CD4-positive, alpha-beta T cell (primary cell): ENCODE measurements at regions not wholly inside any gene's neighbourhood (a gene's known extent, or its start where the extent isn't known, plus 50 kb on each side); places are given as distances from the start of the nearest gene placed in this dataset.

Source experiments
- ATAC-seq: fragments of 200-7000 bp; cut with Tn5 transposase; one replicate; pipeline ENCODE4 v1.10.0; 2022; ENCODE audit warnings: mild to moderate bottlenecking; ENCODE audit not compliant: poor library complexity
- CTCF ChIA-PET: fragments of 350-600 bp; sonication (Branson Sonifier 250); formaldehyde crosslinking; loops from one replicate; lab custom pipeline; 2021; ENCODE audit warnings: antibody characterized with exemption, inconsistent platforms; lab: Charles Lee
- POLR2A ChIA-PET: fragments of 350-600 bp; sonication (Branson Sonifier 250); formaldehyde crosslinking; loops from one replicate; lab custom pipeline; 2021; ENCODE audit warnings: antibody characterized with exemption, inconsistent platforms; lab: Charles Lee
- DNase-seq, 14 experiments: peaks; one replicate each; pipeline ENCODE4 v3.0.0-alpha.2; 2013 to 2020; ENCODE audit warnings: mixed read lengths in 2 of 14
- H3K27ac ChIP-seq, 2 donors: one replicate each; pipeline versions ENCODE4 v1.5.1 to v1.7.0; 2013; ENCODE audit warnings: low read length in 2 of 2, low read depth in 1 of 2, mild to moderate bottlenecking in 1 of 2
- H3K27me3 ChIP-seq, 2 experiments: 1 replicate in 1 of 2; 2 replicates in 1 of 2; pipeline versions ENCODE4 v1.6.1 to v1.7.0; 2013; ENCODE audit warnings: low read length in 2 of 2, control low read depth in 1 of 2, mild to moderate bottlenecking in 1 of 2, moderate library complexity in 1 of 2; ENCODE audit not compliant: insufficient read depth in 2 of 2, control insufficient read depth in 1 of 2
- H3K36me3 ChIP-seq: one replicate; pipeline ENCODE4 v1.6.1; 2013; ENCODE audit warnings: low read length, control low read depth; ENCODE audit not compliant: insufficient read depth
- H3K4me1 ChIP-seq: one replicate; pipeline ENCODE4 v1.6.1; 2013; ENCODE audit warnings: low read length, control low read depth; ENCODE audit not compliant: insufficient read depth
- H3K4me3 ChIP-seq: one replicate; pipeline ENCODE4 v1.5.1; 2013; ENCODE audit warnings: mild to moderate bottlenecking, low read length, moderate library complexity
- H3K9me3 ChIP-seq, 2 experiments: 1 replicate in 1 of 2; 2 replicates in 1 of 2; pipeline versions ENCODE4 v1.6.1 to v1.7.0; 2013; ENCODE audit warnings: low read length in 2 of 2, mild to moderate bottlenecking in 2 of 2, control low read depth in 1 of 2, moderate library complexity in 1 of 2; ENCODE audit not compliant: control insufficient read depth in 1 of 2, insufficient read depth in 1 of 2
- H3K27ac Mint-ChIP-seq: one replicate; pipeline ENCODE4 v1.8.0; 2020; ENCODE audit warnings: mixed read lengths
- H3K27me3 Mint-ChIP-seq: one replicate; pipeline ENCODE4 v1.8.0; 2021; ENCODE audit warnings: mixed read lengths
- H3K36me3 Mint-ChIP-seq: one replicate; pipeline ENCODE4 v1.8.0; 2021; ENCODE audit warnings: low read depth, mixed read lengths
- H3K4me1 Mint-ChIP-seq: one replicate; pipeline ENCODE4 v1.8.0; 2021; ENCODE audit warnings: low read depth, mixed read lengths
- H3K4me3 Mint-ChIP-seq: one replicate; pipeline ENCODE4 v1.8.0; 2020; ENCODE audit warnings: mild to moderate bottlenecking, mixed read lengths
- H3K9me3 Mint-ChIP-seq: one replicate; pipeline ENCODE4 v1.8.0; 2020; ENCODE audit warnings: mixed read lengths
- intact Hi-C, 2 experiments: fragments of 100-400 bp; cut with DNase I in 1 of 2; cut with micrococcal nuclease in 1 of 2; formaldehyde crosslinking; loops; one replicate each; pipeline versions ENCODE4 v1.15.1 to v1.9.0; 2023 to 2025; cut with DNase I, micrococcal nuclease
- TF ChIP-seq, protein P1 (sequence below): fragments of 200-600 bp; IDR thresholded peaks from one replicate; pipeline ENCODE4 v1.8.0; 2022; ENCODE audit warnings: antibody characterized with exemption, mild to moderate bottlenecking

DNA sequence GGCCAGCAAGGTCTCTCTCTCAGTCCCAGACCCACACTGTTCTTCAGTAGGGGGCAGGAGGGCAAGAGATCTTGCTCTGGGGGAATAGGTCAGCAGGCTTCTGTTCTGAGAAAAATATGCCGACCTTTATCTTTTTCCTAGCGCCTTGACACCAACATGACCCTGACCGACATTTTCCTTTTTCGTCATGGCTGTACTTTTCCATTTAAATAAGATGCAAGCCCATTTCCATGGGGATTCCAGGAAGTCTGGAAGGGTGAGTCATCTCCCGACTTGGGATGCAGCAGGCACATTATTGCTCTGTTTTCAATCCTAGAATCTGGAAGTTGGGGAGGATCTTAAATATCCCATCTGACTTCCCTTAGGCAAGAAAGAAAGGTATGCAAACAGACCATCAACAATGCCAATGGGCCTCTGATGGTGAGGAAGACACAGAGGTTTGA is 261.5 kb upstream of the LRTM1 start:
- H3K4me3 ChIP-seq: no peak overlapping the region
- Mint-ChIP-seq H3K4me3 (no peak overlapping the region), H3K27ac (no peak overlapping the region), H3K27me3 (no peaks in the 10 kb centered on the region), H3K4me1 (no peaks in the 10 kb centered on the region), H3K36me3 (no peaks in the 10 kb centered on the region), H3K9me3 (peaks cover 5% of the 10 kb centered on the region)
- intact Hi-C loops: loop anchor here in 1 of 2 experiments (10.0 kb wide), 1 partner anchor 65 kb away; no protein-coding TSS in a partner anchor
- CTCF ChIA-PET: no interaction called here
- H3K4me1 ChIP-seq: no peaks in the 10 kb centered on the region
- no peaks in the 10 kb centered on the region for H3K36me3 ChIP-seq
- H3K27ac ChIP-seq: no peak overlapping the region
- ATAC-seq (no peak), DNase-seq (no peak)
- no peaks in the 10 kb centered on the region for H3K27me3 ChIP-seq
- TF ChIP-seq, protein P1, sequence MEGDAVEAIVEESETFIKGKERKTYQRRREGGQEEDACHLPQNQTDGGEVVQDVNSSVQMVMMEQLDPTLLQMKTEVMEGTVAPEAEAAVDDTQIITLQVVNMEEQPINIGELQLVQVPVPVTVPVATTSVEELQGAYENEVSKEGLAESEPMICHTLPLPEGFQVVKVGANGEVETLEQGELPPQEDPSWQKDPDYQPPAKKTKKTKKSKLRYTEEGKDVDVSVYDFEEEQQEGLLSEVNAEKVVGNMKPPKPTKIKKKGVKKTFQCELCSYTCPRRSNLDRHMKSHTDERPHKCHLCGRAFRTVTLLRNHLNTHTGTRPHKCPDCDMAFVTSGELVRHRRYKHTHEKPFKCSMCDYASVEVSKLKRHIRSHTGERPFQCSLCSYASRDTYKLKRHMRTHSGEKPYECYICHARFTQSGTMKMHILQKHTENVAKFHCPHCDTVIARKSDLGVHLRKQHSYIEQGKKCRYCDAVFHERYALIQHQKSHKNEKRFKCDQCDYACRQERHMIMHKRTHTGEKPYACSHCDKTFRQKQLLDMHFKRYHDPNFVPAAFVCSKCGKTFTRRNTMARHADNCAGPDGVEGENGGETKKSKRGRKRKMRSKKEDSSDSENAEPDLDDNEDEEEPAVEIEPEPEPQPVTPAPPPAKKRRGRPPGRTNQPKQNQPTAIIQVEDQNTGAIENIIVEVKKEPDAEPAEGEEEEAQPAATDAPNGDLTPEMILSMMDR: no peak
- POLR2A ChIA-PET: no interaction called here
- H3K9me3 ChIP-seq: peaks cover 0 to 3% of the 10 kb centered on the region in 2 experiments

DNA sequence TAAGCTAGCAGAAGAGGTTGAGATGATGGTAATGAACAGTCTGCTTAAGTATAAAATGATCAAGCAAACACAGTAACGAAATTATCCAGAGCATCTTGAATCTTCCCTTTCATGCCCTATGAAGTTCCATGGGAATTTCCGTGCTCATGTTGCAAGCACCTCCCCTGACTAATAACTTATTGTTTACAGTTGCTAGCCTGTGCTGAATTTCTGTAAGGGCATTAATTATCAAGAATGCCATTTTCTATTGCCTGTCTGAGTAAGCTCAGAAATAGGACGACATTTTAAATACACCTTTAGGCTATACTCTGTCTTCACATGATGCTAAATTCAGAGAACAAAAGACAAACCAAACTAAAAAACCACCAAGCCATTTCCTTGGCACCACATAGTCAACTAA is 257.5 kb upstream of the LRTM1 start:
- ChIA-PET CTCF (no interaction called here), POLR2A (no interaction called here)
- Histone ChIP-seq H3K4me3 (no peak overlapping the region), H3K4me1 (no peaks in the 10 kb centered on the region), H3K27me3 (no peaks in the 10 kb centered on the region), H3K9me3 (peaks cover 0 to 3% of the 10 kb centered on the region in 2 experiments), H3K36me3 (no peaks in the 10 kb centered on the region), H3K27ac (no peak overlapping the region)
- TF ChIP-seq, protein P1: no peak
- Mint-ChIP-seq H3K36me3 (no peaks in the 10 kb centered on the region), H3K9me3 (peaks cover 2% of the 10 kb centered on the region), H3K27ac (no peak overlapping the region), H3K27me3 (no peaks in the 10 kb centered on the region), H3K4me3 (no peak overlapping the region), H3K4me1 (no peaks in the 10 kb centered on the region)
- intact Hi-C loops: loop anchor here in 1 of 2 experiments (10.0 kb wide), 1 partner anchor 61 kb away; no protein-coding TSS in a partner anchor
- DNase-seq (no peak), ATAC-seq (no peak)

DNA sequence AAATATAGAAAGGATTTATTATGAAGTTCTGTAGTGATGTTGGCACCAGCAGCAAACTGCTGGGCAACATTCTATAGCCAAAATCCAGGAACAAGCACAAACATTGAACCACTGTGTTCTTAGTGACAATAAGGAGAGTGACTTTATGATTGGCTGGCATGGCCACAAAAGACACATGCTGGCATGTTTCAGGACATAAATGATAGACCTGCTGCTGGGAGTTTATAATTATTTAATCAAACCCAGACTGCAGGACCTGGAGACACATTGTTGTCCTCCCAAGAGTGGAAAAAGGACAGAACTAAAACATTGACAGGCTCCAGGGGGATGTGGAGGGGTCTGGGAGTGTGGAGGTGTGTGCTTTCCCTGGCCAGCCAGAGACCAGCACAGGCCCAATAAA is 255.3 kb upstream of the LRTM1 start:
- no peak for ATAC-seq
- Mint-ChIP-seq H3K27ac (no peak overlapping the region), H3K36me3 (no peaks in the 10 kb centered on the region), H3K27me3 (no peaks in the 10 kb centered on the region), H3K4me3 (no peak overlapping the region), H3K4me1 (no peaks in the 10 kb centered on the region), H3K9me3 (peaks cover 2% of the 10 kb centered on the region)
- Histone ChIP-seq H3K27me3 (no peaks in the 10 kb centered on the region), H3K36me3 (no peaks in the 10 kb centered on the region), H3K9me3 (peaks cover 0 to 2% of the 10 kb centered on the region in 2 experiments), H3K4me3 (no peak overlapping the region), H3K4me1 (no peaks in the 10 kb centered on the region), H3K27ac (no peak overlapping the region)
- TF ChIP-seq, protein P1: no peak
- intact Hi-C loops: loop anchor here in 1 of 2 experiments (10.0 kb wide), 1 partner anchor 58 kb away; no protein-coding TSS in a partner anchor
- ChIA-PET CTCF (no interaction called here), POLR2A (no interaction called here)
- DNase-seq: no peak
